ENCODE measurements at regions not wholly inside any gene's neighbourhood (a gene's known extent, or its start where the extent isn't known, plus 50 kb on each side); places are given as distances from the start of the nearest gene placed in this dataset.

DNA sequence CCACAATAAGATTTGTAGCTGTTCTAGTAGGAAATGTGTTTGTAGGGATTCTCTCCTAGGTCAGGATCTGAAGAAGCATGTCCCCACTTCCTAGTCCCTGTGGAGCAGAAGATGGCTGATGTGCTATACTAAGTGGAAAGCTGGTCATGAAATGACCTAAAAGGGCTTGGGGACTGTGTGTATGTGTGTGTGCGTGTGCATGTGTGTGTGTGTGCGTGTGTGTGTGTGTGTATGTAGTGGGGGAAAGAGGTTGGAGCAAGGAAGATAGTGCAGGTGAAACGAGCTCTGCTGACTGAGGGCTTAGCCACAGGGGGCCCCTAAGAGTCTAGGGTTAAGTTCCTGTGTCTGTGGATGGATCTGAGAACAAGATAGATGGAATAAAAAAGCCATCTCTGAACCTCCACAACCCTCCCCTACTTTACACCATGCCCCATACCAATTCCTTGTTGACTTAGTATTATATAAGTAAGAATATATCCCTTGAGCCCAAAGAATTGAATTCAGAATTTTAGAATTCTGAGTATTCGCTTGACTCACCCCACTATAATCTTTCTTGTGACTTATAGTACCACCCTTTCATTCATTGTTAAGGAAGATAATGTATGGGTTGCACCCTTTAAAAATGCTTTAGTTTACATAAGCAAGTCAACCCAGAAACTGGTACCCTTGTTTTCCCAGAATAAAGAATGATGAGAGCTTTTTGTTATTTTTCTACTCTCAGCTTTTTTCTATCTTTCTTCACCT, 96.1 kb downstream of the RPL22L1 start:
- Histone ChIP-seq H3K27ac (ENCODE audit: extremely low read depth, low read depth, low read length) (no peak overlapping the region), H3K36me3 (ENCODE audit: control insufficient read depth, insufficient read depth, low read length) (no peaks in the 10 kb centered on the region), H3K9me1 (ENCODE audit: control insufficient read depth, insufficient read depth, low read length) (no peaks in the 10 kb centered on the region), H3K4me1 (replicated peaks in 1 of 2; ENCODE audit: control insufficient read depth in 2 of 2, insufficient read depth in 2 of 2, low read length in 2 of 2) (peaks cover 12 to 35% of the 10 kb centered on the region in 2 experiments), H3K4me2 (ENCODE audit: insufficient read depth, low read length) (peak overlapping the region; percentile 24), H3K27me3 (ENCODE audit: control insufficient read depth in 2 of 2, insufficient read depth in 2 of 2, low read length in 2 of 2) (no peaks in the 10 kb centered on the region), H2AFZ (ENCODE audit: low read depth, low read length) (peak overlapping the region; percentile 90), H3K9me3 (replicated peaks; ENCODE audit: control insufficient read depth, insufficient read depth, low read depth, low read length) (no peaks in the 10 kb centered on the region), H3K4me3 (no peak overlapping the region), H4K20me1 (replicated peaks; ENCODE audit: control insufficient read depth, insufficient read depth, low read length) (no peaks in the 10 kb centered on the region), H3K9ac (ENCODE audit: insufficient read depth in 1 of 2, low read depth in 2 of 2, low read length in 2 of 2) (no peak overlapping the region), H3K79me2 (ENCODE audit: control insufficient read depth, insufficient read depth, low read length) (no peaks in the 10 kb centered on the region)
- DNase-seq (ENCODE audit: extremely low read depth in 1 of 4, low spot score in 3 of 4) (peak in 1 of 4 experiments; percentile 47), ATAC-seq (peak; percentile 30; the same call in 2 of the 3 replicates), FAIRE-seq (no peak)
- in situ Hi-C loops (cut with MboI): no loop called here
- WGBS (ENCODE audit: insufficient coverage, low coverage, missing lambda C conversion rate): 22% methylated on average over 4 of the region's 4 CpGs
- ChIA-PET POLR2A (interaction anchor here (0.6 to 0.7 kb wide), 2 partner anchors 11 to 96 kb away, joined by 3 read pairs; partner anchors contain the start of gene RPL22L1), CTCF (ENCODE audit: low intra/inter-chr PET ratio) (no interaction called here)
- intact Hi-C loops (cut with micrococcal nuclease): no loop called here
- BruUV-seq (replicated peaks): no TSS peak
- TF ChIP-seq, protein P1, sequence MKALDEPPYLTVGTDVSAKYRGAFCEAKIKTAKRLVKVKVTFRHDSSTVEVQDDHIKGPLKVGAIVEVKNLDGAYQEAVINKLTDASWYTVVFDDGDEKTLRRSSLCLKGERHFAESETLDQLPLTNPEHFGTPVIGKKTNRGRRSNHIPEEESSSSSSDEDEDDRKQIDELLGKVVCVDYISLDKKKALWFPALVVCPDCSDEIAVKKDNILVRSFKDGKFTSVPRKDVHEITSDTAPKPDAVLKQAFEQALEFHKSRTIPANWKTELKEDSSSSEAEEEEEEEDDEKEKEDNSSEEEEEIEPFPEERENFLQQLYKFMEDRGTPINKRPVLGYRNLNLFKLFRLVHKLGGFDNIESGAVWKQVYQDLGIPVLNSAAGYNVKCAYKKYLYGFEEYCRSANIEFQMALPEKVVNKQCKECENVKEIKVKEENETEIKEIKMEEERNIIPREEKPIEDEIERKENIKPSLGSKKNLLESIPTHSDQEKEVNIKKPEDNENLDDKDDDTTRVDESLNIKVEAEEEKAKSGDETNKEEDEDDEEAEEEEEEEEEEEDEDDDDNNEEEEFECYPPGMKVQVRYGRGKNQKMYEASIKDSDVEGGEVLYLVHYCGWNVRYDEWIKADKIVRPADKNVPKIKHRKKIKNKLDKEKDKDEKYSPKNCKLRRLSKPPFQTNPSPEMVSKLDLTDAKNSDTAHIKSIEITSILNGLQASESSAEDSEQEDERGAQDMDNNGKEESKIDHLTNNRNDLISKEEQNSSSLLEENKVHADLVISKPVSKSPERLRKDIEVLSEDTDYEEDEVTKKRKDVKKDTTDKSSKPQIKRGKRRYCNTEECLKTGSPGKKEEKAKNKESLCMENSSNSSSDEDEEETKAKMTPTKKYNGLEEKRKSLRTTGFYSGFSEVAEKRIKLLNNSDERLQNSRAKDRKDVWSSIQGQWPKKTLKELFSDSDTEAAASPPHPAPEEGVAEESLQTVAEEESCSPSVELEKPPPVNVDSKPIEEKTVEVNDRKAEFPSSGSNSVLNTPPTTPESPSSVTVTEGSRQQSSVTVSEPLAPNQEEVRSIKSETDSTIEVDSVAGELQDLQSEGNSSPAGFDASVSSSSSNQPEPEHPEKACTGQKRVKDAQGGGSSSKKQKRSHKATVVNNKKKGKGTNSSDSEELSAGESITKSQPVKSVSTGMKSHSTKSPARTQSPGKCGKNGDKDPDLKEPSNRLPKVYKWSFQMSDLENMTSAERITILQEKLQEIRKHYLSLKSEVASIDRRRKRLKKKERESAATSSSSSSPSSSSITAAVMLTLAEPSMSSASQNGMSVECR (CRISPR knock-in tag; IDR thresholded peaks at IDR 0.05): no peak
- TF ChIP-seq DNMT1 (IDR thresholded peaks at IDR 0.05) (no peak), SLC30A9 (CRISPR knock-in tag; IDR thresholded peaks at IDR 0.05) (no peak), CHD4 (IDR thresholded peaks at IDR 0.05; ENCODE audit: insufficient read depth, insufficient replicate concordance, low read depth, low read length, poor library complexity, severe bottlenecking) (no peak), LARP7 (IDR thresholded peaks at IDR 0.05) (0 out of 2 replicates have a peak, but pooled peaks have one; percentile 40), HDAC2 (IDR thresholded peaks at IDR 0.05) (no peak), MTA2 (IDR thresholded peaks at IDR 0.05; ENCODE audit: low read depth) (0 out of 2 replicates have a peak, but pooled peaks have one; percentile 20), BRD9 (IDR thresholded peaks at IDR 0.05; ENCODE audit: low read depth, partially characterized antibody) (peak; percentile 47), HCFC1 (IDR thresholded peaks at IDR 0.05; ENCODE audit: low read depth, low read length) (no peak), SMC3 (conservative IDR thresholded peaks at IDR 0.05; ENCODE audit: insufficient read depth, low read depth, low read length) (no peak), RAD21 (CRISPR knock-in tag; conservative IDR thresholded peaks at IDR 0.05 in 1 of 2, IDR thresholded peaks at IDR 0.05 in 1 of 2) (peak in 1 of 2 experiments; percentile 21; a peak in 1 of 4 replicates), EHMT2 (IDR thresholded peaks at IDR 0.05) (peak; percentile 49; the same call in 1 of the 2 replicates), ETV5 (CRISPR knock-in tag; IDR thresholded peaks at IDR 0.05; ENCODE audit: low read depth) (no peak)
- TF ChIP-seq, protein P2, sequence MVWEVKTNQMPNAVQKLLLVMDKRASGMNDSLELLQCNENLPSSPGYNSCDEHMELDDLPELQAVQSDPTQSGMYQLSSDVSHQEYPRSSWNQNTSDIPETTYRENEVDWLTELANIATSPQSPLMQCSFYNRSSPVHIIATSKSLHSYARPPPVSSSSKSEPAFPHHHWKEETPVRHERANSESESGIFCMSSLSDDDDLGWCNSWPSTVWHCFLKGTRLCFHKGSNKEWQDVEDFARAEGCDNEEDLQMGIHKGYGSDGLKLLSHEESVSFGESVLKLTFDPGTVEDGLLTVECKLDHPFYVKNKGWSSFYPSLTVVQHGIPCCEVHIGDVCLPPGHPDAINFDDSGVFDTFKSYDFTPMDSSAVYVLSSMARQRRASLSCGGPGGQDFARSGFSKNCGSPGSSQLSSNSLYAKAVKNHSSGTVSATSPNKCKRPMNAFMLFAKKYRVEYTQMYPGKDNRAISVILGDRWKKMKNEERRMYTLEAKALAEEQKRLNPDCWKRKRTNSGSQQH (CRISPR knock-in tag; IDR thresholded peaks at IDR 0.05): peak; percentile 80; the same call in 1 of the 2 replicates
- TF ChIP-seq, protein P3, sequence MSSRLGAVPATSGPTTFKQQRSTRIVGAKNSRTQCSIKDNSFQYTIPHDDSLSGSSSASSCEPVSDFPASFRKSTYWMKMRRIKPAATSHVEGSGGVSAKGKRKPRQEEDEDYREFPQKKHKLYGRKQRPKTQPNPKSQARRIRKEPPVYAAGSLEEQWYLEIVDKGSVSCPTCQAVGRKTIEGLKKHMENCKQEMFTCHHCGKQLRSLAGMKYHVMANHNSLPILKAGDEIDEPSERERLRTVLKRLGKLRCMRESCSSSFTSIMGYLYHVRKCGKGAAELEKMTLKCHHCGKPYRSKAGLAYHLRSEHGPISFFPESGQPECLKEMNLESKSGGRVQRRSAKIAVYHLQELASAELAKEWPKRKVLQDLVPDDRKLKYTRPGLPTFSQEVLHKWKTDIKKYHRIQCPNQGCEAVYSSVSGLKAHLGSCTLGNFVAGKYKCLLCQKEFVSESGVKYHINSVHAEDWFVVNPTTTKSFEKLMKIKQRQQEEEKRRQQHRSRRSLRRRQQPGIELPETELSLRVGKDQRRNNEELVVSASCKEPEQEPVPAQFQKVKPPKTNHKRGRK (tag; IDR thresholded peaks at IDR 0.05): no peak

Data from K562 (cell line).